Caco-2 (cell line): ENCODE measurements at regions not wholly inside any gene's neighbourhood (a gene's known extent, or its start where the extent isn't known, plus 50 kb on each side); places are given as distances from the start of the nearest gene placed in this dataset.

ENCODE experiments used
- BruUV-seq: library from RNA; stranded (reverse); fragments of 400-500 nt; replicated peaks from 2 replicates; lab custom pipeline; 2021; lab: Mats Ljungman, UMichigan
- CTCF ChIA-PET: fragments of 300-600 bp; sonication (Branson Sonifier 250); formaldehyde crosslinking; loops from one replicate; lab custom pipeline; 2022; ENCODE audit warnings: antibody characterized with exemption; lab: Charles Lee
- POLR2A ChIA-PET: fragments of 300-600 bp; sonication (Branson Sonifier 250); formaldehyde crosslinking; loops from one replicate; lab custom pipeline; 2022; ENCODE audit warnings: antibody characterized with exemption; lab: Charles Lee
- DNase-seq, 2 experiments: peaks; one replicate each; pipeline versions ENCODE4 v3.0.0 to v3.0.0-alpha.2; 2020 to 2022
- H3K27me3 ChIP-seq: replicated peaks from 2 replicates; pipeline ENCODE4 v1.6.0; 2011; ENCODE audit warnings: low read length; ENCODE audit not compliant: control insufficient read depth, insufficient read depth
- H3K36me3 ChIP-seq: 2 replicates; pipeline ENCODE4 v1.5.1; 2011; ENCODE audit warnings: low read length; ENCODE audit not compliant: control insufficient read depth, insufficient read depth
- H3K4me1 ChIP-seq: fragments of 250-450 bp; sonication (Bioruptor Pico); 2 replicates; pipeline ENCODE4 v1.5.1; 2020; ENCODE audit warnings: mild to moderate bottlenecking
- H3K4me3 ChIP-seq: 2 replicates; pipeline ENCODE4 v1.5.1; 2011; ENCODE audit warnings: low read depth, mild to moderate bottlenecking, control low read depth, low read length
- H3K9me3 ChIP-seq: fragments of 250-450 bp; sonication (Bioruptor Pico); 2 replicates; pipeline ENCODE4 v1.5.1; 2020; ENCODE audit warnings: mild to moderate bottlenecking, moderate library complexity
- H3K27ac Mint-ChIP-seq: one replicate; pipeline ENCODE4 v1.8.0; 2022; ENCODE audit warnings: mixed read lengths; ENCODE audit not compliant: unreplicated experiment
- H3K27me3 Mint-ChIP-seq: one replicate; pipeline ENCODE4 v1.8.0; 2022; ENCODE audit warnings: mixed read lengths; ENCODE audit not compliant: insufficient read depth, unreplicated experiment
- H3K36me3 Mint-ChIP-seq: one replicate; pipeline ENCODE4 v1.8.0; 2022; ENCODE audit warnings: mild to moderate bottlenecking, mixed read lengths; ENCODE audit not compliant: insufficient read depth, unreplicated experiment
- H3K4me1 Mint-ChIP-seq: one replicate; pipeline ENCODE4 v1.8.0; 2022; ENCODE audit warnings: low read depth, mixed read lengths; ENCODE audit not compliant: unreplicated experiment
- H3K4me3 Mint-ChIP-seq: one replicate; pipeline ENCODE4 v1.8.0; 2022; ENCODE audit warnings: mild to moderate bottlenecking, moderate library complexity, mixed read lengths; ENCODE audit not compliant: unreplicated experiment
- H3K9me3 Mint-ChIP-seq: one replicate; pipeline ENCODE4 v1.8.0; 2022; ENCODE audit warnings: mixed read lengths; ENCODE audit not compliant: unreplicated experiment
- intact Hi-C: fragments of 100-400 bp; cut with micrococcal nuclease; formaldehyde crosslinking; loops from one replicate; pipeline ENCODE4 v1.10.0; 2022; ENCODE audit not compliant: unreplicated experiment
- TF ChIP-seq, protein P1 (sequence below), 2 experiments: fragments of 200-600 bp in 1 of 2; IDR thresholded peaks; 1 replicate in 1 of 2; 2 replicates in 1 of 2; pipeline versions ENCODE4 v1.5.1 to v1.8.0; 2011 to 2022; ENCODE audit warnings: antibody characterized with exemption in 1 of 2, control low read depth in 1 of 2, inconsistent platforms in 1 of 2, low read depth in 1 of 2, low read length in 1 of 2, mild to moderate bottlenecking in 1 of 2, moderate library complexity in 1 of 2; ENCODE audit not compliant: insufficient read depth in 1 of 2, severe bottlenecking in 1 of 2, unreplicated experiment in 1 of 2

GRCh38 chr2:217045700-217046475 is 186.0 kb upstream of the TNP1 start:
- CTCF ChIA-PET: interaction anchor here (0.6 kb wide), 1 partner anchor 605 kb away, joined by 3 read pairs; no protein-coding TSS in a partner anchor
- Histone ChIP-seq H3K4me1 (peaks cover 3% of the 10 kb centered on the region; the same call in 1 of the 2 replicates), H3K9me3 (no peaks in the 10 kb centered on the region), H3K36me3 (no peaks in the 10 kb centered on the region), H3K4me3 (no peak overlapping the region), H3K27me3 (no peaks in the 10 kb centered on the region)
- no TSS peak for BruUV-seq
- peaks cover 3% of the 10 kb centered on the region for H3K27me3 Mint-ChIP-seq
- DNase-seq: no peak
- intact Hi-C loops: no loop called here
- H3K9me3 Mint-ChIP-seq: peaks cover 27% of the 10 kb centered on the region
- peaks cover 22% of the 10 kb centered on the region for H3K4me1 Mint-ChIP-seq
- no peak overlapping the region for H3K4me3 Mint-ChIP-seq
- no peak overlapping the region for H3K27ac Mint-ChIP-seq
- POLR2A ChIA-PET: no interaction called here
- TF ChIP-seq, protein P1, sequence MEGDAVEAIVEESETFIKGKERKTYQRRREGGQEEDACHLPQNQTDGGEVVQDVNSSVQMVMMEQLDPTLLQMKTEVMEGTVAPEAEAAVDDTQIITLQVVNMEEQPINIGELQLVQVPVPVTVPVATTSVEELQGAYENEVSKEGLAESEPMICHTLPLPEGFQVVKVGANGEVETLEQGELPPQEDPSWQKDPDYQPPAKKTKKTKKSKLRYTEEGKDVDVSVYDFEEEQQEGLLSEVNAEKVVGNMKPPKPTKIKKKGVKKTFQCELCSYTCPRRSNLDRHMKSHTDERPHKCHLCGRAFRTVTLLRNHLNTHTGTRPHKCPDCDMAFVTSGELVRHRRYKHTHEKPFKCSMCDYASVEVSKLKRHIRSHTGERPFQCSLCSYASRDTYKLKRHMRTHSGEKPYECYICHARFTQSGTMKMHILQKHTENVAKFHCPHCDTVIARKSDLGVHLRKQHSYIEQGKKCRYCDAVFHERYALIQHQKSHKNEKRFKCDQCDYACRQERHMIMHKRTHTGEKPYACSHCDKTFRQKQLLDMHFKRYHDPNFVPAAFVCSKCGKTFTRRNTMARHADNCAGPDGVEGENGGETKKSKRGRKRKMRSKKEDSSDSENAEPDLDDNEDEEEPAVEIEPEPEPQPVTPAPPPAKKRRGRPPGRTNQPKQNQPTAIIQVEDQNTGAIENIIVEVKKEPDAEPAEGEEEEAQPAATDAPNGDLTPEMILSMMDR (IDR thresholded peaks at IDR 0.05; ENCODE audit: insufficient read depth in 1 of 2, low read depth in 1 of 2, low read length in 1 of 2, severe bottlenecking in 1 of 2, unreplicated experiment in 1 of 2): no peak
- H3K36me3 Mint-ChIP-seq: no peaks in the 10 kb centered on the region

DNA sequence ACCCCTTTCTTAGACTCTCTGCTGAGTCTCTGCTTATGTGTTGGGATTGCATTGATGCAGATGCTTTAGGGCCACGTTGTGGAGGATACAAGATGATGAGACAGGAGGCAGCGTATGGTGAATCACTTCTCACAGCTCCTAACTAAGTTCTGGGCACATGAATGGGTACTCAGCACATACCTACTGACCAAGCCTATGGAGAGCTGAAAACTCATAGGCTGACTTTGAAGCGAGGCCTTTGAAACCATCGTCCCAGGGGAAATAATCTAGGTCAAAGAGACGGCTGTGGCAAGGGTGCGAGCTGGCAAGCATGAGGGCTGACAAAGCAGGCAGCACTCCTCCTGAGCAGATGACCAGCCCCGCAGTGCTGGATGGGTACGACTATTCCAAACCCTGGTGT is 180.2 kb upstream of the TNP1 start:
- Mint-ChIP-seq H3K27me3 (peaks cover 7% of the 10 kb centered on the region), H3K27ac (no peak overlapping the region), H3K4me3 (no peak overlapping the region), H3K36me3 (no peaks in the 10 kb centered on the region), H3K4me1 (no peaks in the 10 kb centered on the region), H3K9me3 (peaks cover 21% of the 10 kb centered on the region)
- no peaks in the 10 kb centered on the region; the same call in 1 of the 2 replicates for H3K27me3 ChIP-seq
- H3K4me3 ChIP-seq: no peak overlapping the region
- ChIA-PET POLR2A (no interaction called here), CTCF (no interaction called here)
- no peaks in the 10 kb centered on the region for H3K4me1 ChIP-seq
- intact Hi-C loops: no loop called here
- no peaks in the 10 kb centered on the region for H3K36me3 ChIP-seq
- TF ChIP-seq, protein P1 (IDR thresholded peaks at IDR 0.05; ENCODE audit: insufficient read depth in 1 of 2, low read depth in 1 of 2, low read length in 1 of 2, severe bottlenecking in 1 of 2, unreplicated experiment in 1 of 2): no peak
- no TSS peak for BruUV-seq
- H3K9me3 ChIP-seq: no peaks in the 10 kb centered on the region
- DNase-seq: no peak

GRCh38 chr2:217038001-217038400 is 178.1 kb upstream of the TNP1 start:
- intact Hi-C loops: no loop called here
- Mint-ChIP-seq H3K36me3 (no peaks in the 10 kb centered on the region), H3K27ac (no peak overlapping the region), H3K9me3 (peaks cover 9% of the 10 kb centered on the region), H3K4me1 (no peaks in the 10 kb centered on the region), H3K27me3 (peaks cover 11% of the 10 kb centered on the region), H3K4me3 (no peak overlapping the region)
- ChIA-PET POLR2A (no interaction called here), CTCF (no interaction called here)
- H3K36me3 ChIP-seq: no peaks in the 10 kb centered on the region
- no peaks in the 10 kb centered on the region for H3K9me3 ChIP-seq
- no peak for DNase-seq
- no TSS peak for BruUV-seq
- no peaks in the 10 kb centered on the region for H3K4me1 ChIP-seq
- H3K27me3 ChIP-seq: peaks cover 2% of the 10 kb centered on the region; the same call in 1 of the 2 replicates
- TF ChIP-seq, protein P1 (IDR thresholded peaks at IDR 0.05; ENCODE audit: insufficient read depth in 1 of 2, low read depth in 1 of 2, low read length in 1 of 2, severe bottlenecking in 1 of 2, unreplicated experiment in 1 of 2): no peak
- no peak overlapping the region for H3K4me3 ChIP-seq
